IgD-negative memory B cell (primary cell): ENCODE measurements at regions not wholly inside any gene's neighbourhood (a gene's known extent, or its start where the extent isn't known, plus 50 kb on each side); places are given as distances from the start of the nearest gene placed in this dataset.
A peak's percentile ranks its signal among the peaks of the same experiment; 100 is the strongest.
"Not testable (repeated sequence)": the region's sequence is repeated elsewhere in the genome, so short reads cannot be mapped to it uniquely, and the experiment has no call there.

Source experiments
- H3K27ac Mint-ChIP-seq, 3 donors: one replicate each; pipeline ENCODE4 v1.8.0; 2020 to 2022; ENCODE audit warnings: mild to moderate bottlenecking in 3 of 3, mixed read lengths in 3 of 3, moderate library complexity in 1 of 3
- H3K27me3 Mint-ChIP-seq: one replicate; pipeline ENCODE4 v1.8.0; 2021; ENCODE audit warnings: mixed read lengths
- H3K36me3 Mint-ChIP-seq: one replicate; pipeline ENCODE4 v1.8.0; 2020; ENCODE audit warnings: mild to moderate bottlenecking, mixed read lengths
- H3K4me1 Mint-ChIP-seq, 3 donors: one replicate each; pipeline ENCODE4 v1.8.0; 2020 to 2022; ENCODE audit warnings: mixed read lengths in 3 of 3, mild to moderate bottlenecking in 1 of 3
- H3K4me3 Mint-ChIP-seq, 4 donors: one replicate each; pipeline ENCODE4 v1.8.0; 2020 to 2022; ENCODE audit warnings: mild to moderate bottlenecking in 4 of 4, mixed read lengths in 4 of 4, moderate library complexity in 3 of 4
- H3K9me3 Mint-ChIP-seq, 3 donors: one replicate each; pipeline ENCODE4 v1.8.0; 2020 to 2021; ENCODE audit warnings: mixed read lengths in 3 of 3, mild to moderate bottlenecking in 1 of 3

DNA sequence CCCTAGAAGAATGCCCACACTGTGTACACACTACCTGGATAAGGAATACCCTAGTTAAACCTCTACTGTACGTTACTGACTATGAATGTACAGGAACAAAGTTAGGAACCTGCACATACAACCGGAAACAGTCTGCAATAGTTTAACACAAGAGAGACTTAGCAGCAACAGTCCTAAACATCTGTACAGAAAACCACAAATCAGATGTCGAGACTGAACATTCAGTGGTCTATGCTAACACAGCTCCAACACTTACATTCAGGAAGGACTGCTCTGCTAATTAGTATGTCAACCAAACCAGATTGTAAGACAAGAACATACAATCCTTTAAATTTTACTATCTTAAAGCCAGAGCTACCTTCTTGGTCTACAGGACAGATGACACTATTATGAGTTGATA is 104.9 kb downstream of the ZNF429 start:
- no peaks in the 10 kb centered on the region for H3K36me3 Mint-ChIP-seq
- no peak overlapping the region for H3K4me3 Mint-ChIP-seq
- H3K27ac Mint-ChIP-seq, result no peak overlapping the region

DNA sequence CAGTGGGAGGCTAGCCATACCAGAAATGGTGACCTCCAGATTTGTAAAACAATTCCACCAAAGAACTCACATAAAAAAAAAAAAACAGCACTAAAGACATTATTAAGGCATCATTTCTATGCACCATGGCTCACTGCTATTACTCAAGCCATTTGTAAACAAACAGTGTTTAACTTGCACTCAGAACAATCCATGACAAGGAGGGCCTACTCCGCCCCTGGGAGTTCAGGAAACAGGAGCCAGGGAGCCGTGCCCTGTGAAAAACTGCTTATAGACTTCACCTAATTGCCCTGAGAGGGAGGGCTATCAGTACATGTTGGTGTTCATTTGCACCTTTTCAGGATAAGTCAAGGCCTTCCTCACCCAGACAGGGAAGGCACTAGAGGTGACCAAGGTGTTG is 103.2 kb downstream of the ZNF429 start:
- H3K27me3 Mint-ChIP-seq, result no peaks in the 10 kb centered on the region
- peaks cover 5 to 14% (median 12%) of the 10 kb centered on the region in 3 donors for H3K4me1 Mint-ChIP-seq
- no peak overlapping the region for H3K27ac Mint-ChIP-seq
- H3K4me3 Mint-ChIP-seq, result peak overlapping the region in 1 of 4 donors; percentile 21
- H3K9me3 Mint-ChIP-seq, result peaks cover 0 to 8% (median 4%) of the 10 kb centered on the region in 3 donors
- no peaks in the 10 kb centered on the region for H3K36me3 Mint-ChIP-seq

More for the DNA sequence above, 104.9 kb downstream of the ZNF429 start:
- Mint-ChIP-seq H3K9me3 (peaks cover 0 to 10% (median 2%) of the 10 kb centered on the region in 3 donors), H3K4me1 (peaks cover 0 to 2% (median 0%) of the 10 kb centered on the region in 3 donors), H3K27me3 (no peaks in the 10 kb centered on the region)

DNA sequence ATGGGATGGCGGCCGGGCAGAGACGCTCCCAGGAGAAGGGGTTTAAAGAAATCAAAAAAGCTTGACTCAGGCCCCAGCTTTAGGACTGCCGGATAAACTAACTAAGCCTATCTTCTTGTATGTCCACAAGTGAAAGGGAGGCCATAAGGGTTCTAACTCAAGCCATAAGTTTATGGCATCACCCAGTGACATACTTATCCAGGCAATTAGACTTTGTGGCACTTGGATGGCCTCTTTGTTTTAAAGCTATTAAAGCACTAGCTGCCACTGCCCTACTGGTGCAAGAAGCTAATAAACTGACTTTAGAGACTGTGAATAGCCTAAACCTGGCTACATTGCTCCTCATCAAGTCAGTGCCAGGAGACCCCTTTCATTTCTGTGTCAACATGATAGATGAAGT is 102.0 kb downstream of the ZNF429 start:
- Mint-ChIP-seq H3K27ac (no peak overlapping the region), H3K36me3 (no peaks in the 10 kb centered on the region), H3K27me3 (no peaks in the 10 kb centered on the region), H3K4me3 (no peak overlapping the region), H3K9me3 (peaks cover 0 to 5% (median 2%) of the 10 kb centered on the region in 3 donors), H3K4me1 (peaks cover 5 to 15% (median 12%) of the 10 kb centered on the region in 3 donors)

DNA sequence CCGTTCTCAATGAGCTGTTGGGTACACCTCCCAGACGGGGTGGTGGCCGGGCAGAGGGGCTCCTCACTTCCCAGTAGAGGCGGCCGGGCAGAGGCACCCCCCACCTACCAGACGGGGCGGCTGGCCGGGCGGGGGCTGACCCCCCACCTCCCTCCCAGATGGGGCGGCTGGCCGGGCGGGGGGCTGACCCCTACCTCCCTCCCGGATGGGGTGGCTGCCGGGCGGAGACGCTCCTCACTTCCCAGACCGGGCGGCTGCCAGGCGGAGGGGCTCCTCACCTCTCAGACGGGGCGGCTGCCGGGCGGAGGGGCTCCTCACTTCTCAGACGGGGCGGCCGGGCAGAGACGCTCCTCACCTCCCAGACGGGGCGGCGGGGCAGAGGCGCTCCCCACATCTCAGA is 101.6 kb downstream of the ZNF429 start:
- not testable (repeated sequence) for H3K9me3 Mint-ChIP-seq, H3K27me3 Mint-ChIP-seq, H3K27ac Mint-ChIP-seq, H3K36me3 Mint-ChIP-seq, H3K4me3 Mint-ChIP-seq
- H3K4me1 Mint-ChIP-seq, result peaks cover 5 to 15% (median 12%) of the 10 kb centered on the region in 3 donors

DNA sequence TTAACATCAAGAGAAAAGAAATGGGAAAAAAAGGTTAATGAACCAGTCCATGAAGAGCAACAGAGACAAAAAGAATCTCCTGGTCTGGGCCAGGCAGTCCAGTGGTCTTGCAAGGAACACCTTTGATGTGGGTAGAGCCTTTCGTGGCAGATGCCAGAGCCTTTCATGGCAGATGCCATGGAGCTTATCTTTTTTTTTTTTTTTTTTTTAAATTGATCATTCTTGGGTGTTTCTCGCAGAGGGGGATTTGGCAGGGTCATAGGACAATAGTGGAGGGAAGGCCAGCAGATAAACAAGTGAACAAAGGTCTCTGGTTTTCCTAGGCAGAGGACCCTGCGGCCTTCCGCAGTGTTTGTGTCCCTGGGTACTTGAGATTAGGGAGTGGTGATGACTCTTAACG is 100.9 kb downstream of the ZNF429 start:
- not testable (repeated sequence) for H3K27me3 Mint-ChIP-seq

DNA sequence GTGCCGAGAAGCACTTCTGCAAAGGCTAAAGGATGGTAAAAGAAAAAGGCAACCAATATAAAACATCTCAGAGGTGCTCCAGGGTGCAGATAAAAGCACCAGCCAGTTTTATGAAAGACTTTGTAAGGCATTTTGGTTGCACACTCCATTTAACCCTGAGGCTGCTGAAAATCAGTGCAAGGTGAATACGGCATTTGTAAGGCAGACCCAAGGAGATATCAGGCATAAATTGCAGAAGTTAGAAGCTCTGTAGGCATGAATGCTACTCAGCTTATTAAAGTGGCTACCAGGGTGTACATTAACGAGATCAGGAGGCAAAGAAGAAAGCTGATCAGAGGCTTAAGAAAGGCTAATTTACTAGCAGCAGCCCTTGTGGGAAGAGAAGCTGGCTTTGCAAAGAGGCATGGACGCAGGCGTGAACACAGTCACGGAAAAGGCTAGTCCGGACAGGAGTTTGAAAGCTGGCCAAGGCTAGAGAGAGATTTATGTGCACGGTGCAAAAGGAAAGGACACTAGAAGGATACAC is 99.6 kb downstream of the ZNF429 start:
- H3K9me3 Mint-ChIP-seq, result peaks cover 0 to 7% (median 2%) of the 10 kb centered on the region in 3 donors
- H3K36me3 Mint-ChIP-seq, result no peaks in the 10 kb centered on the region
- H3K4me3 Mint-ChIP-seq, result peak overlapping the region; percentile 79 to 92 (median 90)
- peaks cover 3 to 15% (median 12%) of the 10 kb centered on the region in 3 donors for H3K4me1 Mint-ChIP-seq
- H3K27me3 Mint-ChIP-seq, result no peaks in the 10 kb centered on the region
- peak overlapping the region in 2 of 3 donors; percentile 7 to 89 for H3K27ac Mint-ChIP-seq

More for the DNA sequence above, 100.9 kb downstream of the ZNF429 start:
- H3K36me3 Mint-ChIP-seq, H3K27ac Mint-ChIP-seq, H3K9me3 Mint-ChIP-seq: not testable (repeated sequence)
- Mint-ChIP-seq H3K4me1 (peaks cover 3 to 15% (median 12%) of the 10 kb centered on the region in 3 donors), H3K4me3 (peak overlapping the region in 1 of 4 donors; percentile 32)
